ENCODE measurements at regions not wholly inside any gene's neighbourhood (a gene's known extent, or its start where the extent isn't known, plus 50 kb on each side); places are given as distances from the start of the nearest gene placed in this dataset.

DNA sequence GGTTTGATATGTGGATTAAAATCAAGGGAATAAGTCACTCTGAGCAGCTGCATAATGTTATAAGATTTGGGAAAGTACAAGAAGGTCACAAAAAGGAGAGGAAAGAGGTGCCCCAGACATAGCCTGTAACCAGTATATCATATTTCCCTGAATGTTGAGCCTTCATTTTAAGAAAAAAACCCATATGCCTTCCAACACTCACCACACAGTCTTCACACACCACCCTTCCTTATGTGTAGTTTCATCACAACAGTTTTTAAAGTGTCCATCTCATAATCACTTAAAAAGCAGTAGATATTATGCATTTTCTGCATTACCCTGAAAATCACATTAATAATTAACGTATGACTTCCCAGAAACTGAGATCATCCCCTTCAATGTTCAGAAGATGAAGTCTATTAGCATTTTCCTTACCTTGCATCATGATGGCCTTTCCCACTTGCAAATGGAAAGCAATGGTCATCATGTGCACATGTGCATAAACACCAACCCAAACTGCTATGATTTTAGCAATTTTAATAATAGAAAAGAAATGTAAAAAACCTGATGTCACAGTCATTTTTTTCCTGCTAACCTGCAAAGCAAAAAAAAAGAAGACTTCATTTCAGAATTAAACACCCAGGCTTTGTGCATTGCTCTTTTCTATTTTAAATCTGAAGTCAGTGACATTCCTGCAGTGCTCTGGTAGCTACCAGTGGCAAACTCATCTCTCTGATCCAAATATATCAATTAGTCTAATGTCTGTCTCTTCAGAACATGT is 465.0 kb downstream of the SUCLG1 start:
- TF ChIP-seq GATA2 (IDR thresholded peaks at IDR 0.05; ENCODE audit: low read depth, low read length): no peak
- no peak for TF ChIP-seq GATA3 (IDR thresholded peaks at IDR 0.05; ENCODE audit: low read depth, low read length)

Data from SH-SY5Y (cell line).